Lower leg skin (tissue), 4 donors: ENCODE measurements at regions not wholly inside any gene's neighbourhood (a gene's known extent, or its start where the extent isn't known, plus 50 kb on each side); places are given as distances from the start of the nearest gene placed in this dataset.

ENCODE experiments used
- DNase-seq, 2 donors: peaks; one replicate each; pipeline ENCODE4 v3.0.0-alpha.2; 2019; ENCODE audit warnings: low spot score in 2 of 2
- H3K4me3 ChIP-seq: fragments of 200-600 bp; sonication (generic); 2 replicates; pipeline ENCODE4 v1.5.1; 2017; ENCODE audit warnings: mild to moderate bottlenecking, low read depth; ENCODE audit not compliant: poor library complexity, severe bottlenecking
- CTCF ChIP-seq, 3 donors: fragments of 450-650 bp; IDR thresholded peaks; one replicate each; pipeline ENCODE4 v1.5.1; 2016; ENCODE audit warnings: antibody characterized with exemption in 3 of 3, mild to moderate bottlenecking in 3 of 3, moderate library complexity in 2 of 3
- POLR2A ChIP-seq, 2 donors: fragments of 450-650 bp; IDR thresholded peaks; one replicate each; pipeline ENCODE4 v1.6.1; 2016 to 2017; ENCODE audit warnings: antibody characterized with exemption in 2 of 2, mild to moderate bottlenecking in 1 of 2, moderate library complexity in 1 of 2
- WGBS, 2 donors: methylation state at CpG; one replicate each; pipeline ENCODE4 v1.1.5; 2018; 5-methylcytosine and 5-hydroxymethylcytosine counted together
- intact Hi-C: fragments of 100-400 bp; cut with DNase I; formaldehyde crosslinking; loops from one replicate; pipeline ENCODE4 v1.15.0; 2023; ENCODE audit warnings: low total_unique reads

- TF ChIP-seq CTCF (IDR thresholded peaks at IDR 0.05) (no peak), POLR2A (IDR thresholded peaks at IDR 0.05) (no peak)
- DNase-seq: no peak
- H3K4me3 ChIP-seq: no peak overlapping the region
- intact Hi-C loops: no loop called here
Measured at GRCh38 chr14:65915125-65915524, 502.6 kb downstream of the FUT8 start.

GRCh38 chr14:65916055-65916454, 503.5 kb downstream of the FUT8 start:
- TF ChIP-seq CTCF (IDR thresholded peaks at IDR 0.05) (no peak), POLR2A (IDR thresholded peaks at IDR 0.05) (no peak)
- intact Hi-C loops: no loop called here
- 85 to 86% methylated on average over 2 of the region's 2 CpGs for WGBS, 2 donors
- H3K4me3 ChIP-seq: no peak overlapping the region
- no peak for DNase-seq

GRCh38 chr14:65920996-65921395, 508.5 kb downstream of the FUT8 start:
- DNase-seq: no peak
- no peak overlapping the region for H3K4me3 ChIP-seq
- intact Hi-C loops: no loop called here
- TF ChIP-seq CTCF (IDR thresholded peaks at IDR 0.05) (no peak), POLR2A (IDR thresholded peaks at IDR 0.05) (no peak)
- 76 to 79% methylated on average over 2 of the region's 2 CpGs for WGBS, 2 donors

- intact Hi-C loops: no loop called here
- no peak for DNase-seq
- H3K4me3 ChIP-seq: no peak overlapping the region
- no peak for TF ChIP-seq CTCF (IDR thresholded peaks at IDR 0.05)
- TF ChIP-seq POLR2A (IDR thresholded peaks at IDR 0.05): no peak
- WGBS, 2 donors: 73 to 78% methylated on average over 3 of the region's 3 CpGs
Measured at GRCh38 chr14:65922142-65922541, 509.6 kb downstream of the FUT8 start.

GRCh38 chr14:65926504-65926903, 514.0 kb downstream of the FUT8 start:
- 65 to 71% methylated on average over 6 of the region's 6 CpGs for WGBS, 2 donors
- DNase-seq: no peak
- TF ChIP-seq CTCF (IDR thresholded peaks at IDR 0.05) (no peak), POLR2A (IDR thresholded peaks at IDR 0.05) (no peak)
- no peak overlapping the region for H3K4me3 ChIP-seq
- intact Hi-C loops: no loop called here

GRCh38 chr14:65926935-65927700, 514.6 kb downstream of the FUT8 start:
- no peak for TF ChIP-seq POLR2A (IDR thresholded peaks at IDR 0.05)
- no peak for TF ChIP-seq CTCF (IDR thresholded peaks at IDR 0.05)
- H3K4me3 ChIP-seq: no peak overlapping the region
- intact Hi-C loops: no loop called here
- DNase-seq: no peak
- 80 to 82% methylated on average over 7 of the region's 7 CpGs for WGBS, 2 donors
